UCSD-AML1 (cell line): ENCODE measurements at regions not wholly inside any gene's neighbourhood (a gene's known extent, or its start where the extent isn't known, plus 50 kb on each side); places are given as distances from the start of the nearest gene placed in this dataset.

Experiments used
- DNase-seq: peaks from one replicate; lab custom pipeline; 2025; ENCODE audit not compliant: unreplicated experiment; lab: John Stamatoyannopoulos, UW

GRCh38 chr1:36743286-36744005 is 260.7 kb upstream of the CSF3R start:
- DNase-seq, result no peak

DNA sequence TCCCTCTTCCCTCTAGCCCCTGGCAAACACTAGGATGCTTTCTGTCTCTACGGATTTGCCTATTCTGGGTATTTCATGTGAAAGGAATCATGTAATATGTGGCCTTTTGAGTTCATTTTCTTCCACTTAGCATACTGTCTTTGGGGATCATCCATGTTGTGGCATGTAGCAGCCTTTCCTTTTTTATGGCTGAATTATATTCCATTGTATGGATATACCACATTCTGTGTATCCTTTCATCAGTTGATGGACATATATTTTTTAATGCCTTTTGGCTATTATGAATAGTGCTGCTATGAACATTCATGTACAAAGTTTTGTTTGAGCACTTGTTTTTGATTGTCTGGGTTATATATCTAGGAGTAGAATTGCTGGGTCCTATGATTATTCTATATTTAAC is 258.4 kb upstream of the CSF3R start:
- no peak for DNase-seq

DNA sequence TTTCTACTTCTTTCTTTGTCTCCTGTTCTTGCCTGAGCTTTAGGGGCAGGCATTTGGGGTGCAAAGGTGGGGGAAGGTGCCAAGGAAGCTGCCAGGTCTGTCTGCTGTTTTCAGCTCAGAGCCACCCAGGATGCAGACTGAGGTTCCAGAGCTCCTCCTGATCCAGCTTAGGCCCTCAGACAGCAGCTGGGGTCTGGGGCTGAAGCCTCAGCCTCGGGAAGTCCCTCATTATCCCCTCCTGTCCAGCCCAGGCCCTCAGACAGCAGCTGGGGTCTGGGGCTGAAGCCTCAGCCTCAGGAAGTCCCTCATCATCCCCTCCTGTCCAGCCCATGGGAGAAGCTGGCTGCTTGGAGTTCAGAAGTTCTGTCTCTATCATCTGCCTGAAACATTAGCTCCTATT is 257.7 kb upstream of the CSF3R start:
- no peak for DNase-seq

GRCh38 chr1:36739703-36740289 is 257.1 kb upstream of the CSF3R start:
- DNase-seq, result no peak

GRCh38 chr1:36738245-36738644 is 255.5 kb upstream of the CSF3R start:
- no peak for DNase-seq

DNA sequence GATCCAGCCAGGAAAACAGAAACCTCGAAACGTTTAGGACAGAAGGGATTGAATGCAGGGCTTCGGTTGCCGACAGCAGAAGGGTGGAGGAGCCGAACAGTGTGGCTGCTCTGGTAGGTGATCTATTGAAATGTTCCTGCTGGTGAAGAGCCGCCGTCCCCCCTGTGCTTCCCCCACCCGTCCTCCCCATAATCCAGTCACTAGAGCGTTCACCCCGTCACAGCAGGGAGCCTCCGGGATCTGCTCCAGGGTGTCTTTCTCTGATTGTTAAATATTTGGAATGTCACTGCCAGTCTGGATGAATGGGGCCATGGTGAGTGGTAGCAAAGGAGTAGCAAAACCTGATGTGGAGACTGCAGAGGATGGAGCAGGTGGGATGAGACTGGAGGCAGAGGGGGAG is 255.1 kb upstream of the CSF3R start:
- DNase-seq, result no peak

DNA sequence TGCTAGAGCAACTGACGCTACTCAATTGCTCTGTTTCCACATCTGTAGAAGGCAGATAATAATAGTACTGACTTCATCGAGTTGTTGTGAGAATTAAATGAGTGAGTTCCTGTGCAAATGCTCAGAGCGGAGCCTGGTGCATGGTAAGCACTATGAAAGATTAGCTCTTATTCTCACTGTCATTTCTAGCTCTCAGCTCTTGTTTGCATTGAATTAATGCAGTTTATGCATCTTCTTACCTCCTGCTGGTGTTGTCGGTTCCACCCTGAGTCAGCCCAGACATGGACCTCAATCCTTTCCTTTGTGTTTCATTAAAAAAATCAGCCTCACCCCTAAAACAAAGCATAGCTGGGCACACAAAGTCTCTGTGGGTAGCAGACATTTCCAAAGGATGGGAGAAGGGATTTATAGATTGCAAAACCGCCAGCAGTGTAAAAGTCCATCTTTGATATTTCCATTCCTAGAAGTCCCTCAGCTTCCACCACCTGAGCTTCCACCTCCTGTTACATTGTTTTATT is 254.4 kb upstream of the CSF3R start:
- DNase-seq, result no peak

DNA sequence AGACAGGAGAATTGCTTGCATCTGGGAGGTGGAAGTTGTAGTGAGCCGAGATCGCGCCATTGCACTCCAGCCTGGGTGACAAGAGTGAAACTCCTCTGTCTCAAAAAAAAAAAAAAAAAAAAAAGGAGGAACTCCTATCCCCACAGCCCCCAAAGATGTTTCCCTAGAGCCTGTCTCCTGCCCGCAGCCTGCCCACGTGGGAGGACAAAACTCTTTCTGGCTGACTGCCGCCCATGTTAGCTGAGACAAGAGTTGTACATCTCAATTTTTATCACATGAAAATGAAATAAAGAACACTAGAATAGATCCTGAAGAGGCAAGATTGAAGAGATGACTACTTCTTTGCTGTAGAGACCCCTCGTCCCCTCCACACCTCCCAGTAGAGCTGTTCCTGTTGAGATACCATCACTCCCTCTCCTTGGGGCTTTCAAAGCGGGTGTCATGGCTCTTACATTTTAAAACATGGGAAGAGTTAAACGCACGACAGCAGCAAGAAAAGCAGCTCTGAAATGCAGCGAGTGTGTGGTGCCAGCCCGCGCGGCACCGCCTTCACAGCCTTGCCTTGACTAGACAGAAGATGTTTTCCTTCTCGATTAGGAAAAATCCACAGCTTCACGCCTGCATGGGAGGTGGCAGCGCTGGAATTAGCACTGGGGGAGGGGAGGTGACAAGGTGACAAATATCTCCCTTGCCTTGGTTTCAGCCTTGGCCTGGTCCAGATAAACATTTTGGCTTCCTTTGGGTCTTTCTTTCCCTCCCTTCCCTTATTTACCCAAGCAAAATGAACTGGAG is 253.4 kb upstream of the CSF3R start:
- no peak for DNase-seq

GRCh38 chr1:36735436-36735835 is 252.7 kb upstream of the CSF3R start:
- no peak for DNase-seq

DNA sequence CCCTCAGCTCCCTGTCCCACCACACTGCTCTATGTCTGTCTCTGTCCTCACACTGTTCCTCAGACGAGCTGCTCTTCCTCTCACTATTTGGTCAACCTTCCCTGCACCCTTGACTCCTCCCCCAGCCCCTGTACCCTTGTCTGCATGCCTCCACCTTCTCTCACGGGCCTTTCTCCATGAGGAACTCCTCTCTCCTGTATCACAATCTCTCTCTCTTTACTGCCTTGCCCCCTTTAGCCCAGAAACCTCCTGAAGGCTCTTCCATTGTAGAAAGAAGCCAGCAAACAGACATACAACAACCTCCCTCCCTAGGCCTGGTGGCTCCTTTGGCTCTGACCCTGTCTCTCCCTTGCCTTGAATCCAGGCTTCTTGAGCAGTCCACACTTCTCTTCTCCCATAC is 251.6 kb upstream of the CSF3R start:
- no peak for DNase-seq

GRCh38 chr1:36733748-36734147 is 251.0 kb upstream of the CSF3R start:
- no peak for DNase-seq

DNA sequence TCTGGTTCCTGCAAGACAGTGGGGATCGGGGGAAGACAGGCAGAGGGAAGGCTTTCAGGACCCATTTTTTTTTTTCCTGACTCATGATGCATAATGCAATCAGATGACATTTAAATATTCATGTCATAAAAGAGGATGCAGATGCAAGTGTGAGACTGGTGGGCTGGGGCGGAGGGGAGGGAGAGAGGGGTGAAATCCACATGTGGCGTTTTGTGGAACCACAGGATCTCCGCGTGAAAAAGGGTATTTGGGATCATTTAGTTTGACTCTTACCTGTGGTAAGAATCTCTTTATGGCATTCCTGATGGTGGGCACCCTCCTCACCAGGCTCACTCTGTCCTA is 249.3 kb upstream of the CSF3R start:
- no peak for DNase-seq

- no peak for DNase-seq
Observed at GRCh38 chr1:36731226-36732014, 248.7 kb upstream of the CSF3R start.

- DNase-seq, result no peak
Observed at GRCh38 chr1:36730599-36730998, 247.9 kb upstream of the CSF3R start.

GRCh38 chr1:36729716-36730510 is 247.2 kb upstream of the CSF3R start:
- DNase-seq, result no peak

DNA sequence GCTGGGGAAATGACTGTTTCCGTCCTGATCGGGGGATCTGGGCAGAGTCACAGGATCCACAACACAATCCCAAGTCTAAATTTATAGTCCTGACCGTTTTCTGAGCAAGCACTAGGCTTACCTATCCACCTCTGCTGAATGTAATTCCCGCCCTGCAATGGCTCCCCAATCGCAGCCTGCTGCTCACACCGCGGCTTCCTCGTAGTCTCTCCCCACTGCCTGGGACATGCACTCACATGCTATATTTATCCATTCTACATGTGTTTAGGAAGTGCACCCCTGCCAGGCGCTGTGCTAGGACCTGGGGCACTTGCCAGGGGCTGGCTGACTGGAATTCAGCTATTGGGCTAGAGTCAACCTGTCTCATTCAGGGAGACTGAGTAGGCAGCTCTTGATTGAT is 246.6 kb upstream of the CSF3R start:
- no peak for DNase-seq

GRCh38 chr1:36728846-36729245 is 246.1 kb upstream of the CSF3R start:
- no peak for DNase-seq

DNA sequence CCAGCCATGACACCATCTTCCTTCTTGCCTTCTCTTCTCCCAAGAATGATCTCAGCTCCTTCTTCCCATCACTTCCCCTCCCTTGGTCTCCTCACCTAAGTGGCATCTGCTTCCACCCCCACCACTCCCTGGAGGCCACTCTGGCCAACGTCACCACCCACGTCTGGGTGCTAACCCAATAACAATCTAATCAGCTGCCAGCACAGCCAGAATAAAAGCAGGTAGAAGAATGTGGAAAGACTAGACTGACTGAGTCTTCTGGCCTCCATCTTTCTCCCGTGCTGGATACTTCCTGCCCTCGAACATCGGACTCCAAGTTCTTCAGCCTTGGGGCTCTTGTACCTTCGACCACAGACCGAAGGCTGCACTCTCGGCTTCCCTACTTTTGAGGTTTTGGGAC is 245.3 kb upstream of the CSF3R start:
- no peak for DNase-seq

- no peak for DNase-seq
Observed at GRCh38 chr1:36725151-36725550, 242.4 kb upstream of the CSF3R start.

DNA sequence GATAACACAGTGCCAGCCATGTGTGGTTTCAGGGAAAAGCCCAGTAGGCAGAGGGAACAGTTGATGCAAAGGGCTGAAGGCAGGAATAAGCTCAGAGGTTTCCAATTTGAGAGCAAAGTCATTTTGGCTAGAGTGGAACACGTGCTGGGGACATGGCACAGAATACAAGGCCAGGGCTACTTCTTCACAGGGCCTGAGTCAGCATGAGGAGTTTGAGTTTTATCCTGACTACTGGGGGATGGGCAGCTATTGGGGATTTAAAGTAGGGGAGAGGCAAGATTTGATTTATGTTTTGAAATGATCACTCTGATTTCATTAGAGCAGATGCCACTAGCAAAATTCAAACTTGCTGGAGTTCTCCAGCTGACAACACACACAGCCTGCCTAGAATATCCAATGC is 241.1 kb upstream of the CSF3R start:
- no peak for DNase-seq

- DNase-seq, result no peak
Observed at GRCh38 chr1:36722871-36723270, 240.2 kb upstream of the CSF3R start.
